Posterior cingulate gyrus (tissue), 11 donors: ENCODE measurements at regions not wholly inside any gene's neighbourhood (a gene's known extent, or its start where the extent isn't known, plus 50 kb on each side); places are given as distances from the start of the nearest gene placed in this dataset.
"Not testable (repeated sequence)": the region's sequence is repeated elsewhere in the genome, so short reads cannot be mapped to it uniquely, and the experiment has no call there.

Experiments
- DNase-seq, 10 donors: peaks; one replicate each; pipeline versions ENCODE4 v3.0.0 to v3.0.0-alpha.2; 2020 to 2021; ENCODE audit warnings: mixed read lengths in 3 of 10
- intact Hi-C: fragments of 100-400 bp; cut with DNase I; formaldehyde crosslinking; loops from one replicate; pipeline ENCODE4 v1.15.1; 2023

- intact Hi-C loops = no loop called here
Measured at GRCh38 chr1:215022204-215022603, 60.3 kb upstream of the KCNK2 start.

GRCh38 chr1:215022741-215023141 is 59.8 kb upstream of the KCNK2 start:
- intact Hi-C loops = no loop called here
- no peak for DNase-seq

More at GRCh38 chr1:215022204-215022603, 60.3 kb upstream of the KCNK2 start:
- DNase-seq = no peak

GRCh38 chr1:215023155-215023832 is 59.2 kb upstream of the KCNK2 start:
- DNase-seq = no peak
- intact Hi-C loops = no loop called here

- intact Hi-C loops = no loop called here
- no peak for DNase-seq
Measured at GRCh38 chr1:215028954-215029353, 53.6 kb upstream of the KCNK2 start.

- intact Hi-C loops, DNase-seq: not testable (repeated sequence)
Measured at GRCh38 chr1:215030581-215030980, 52.0 kb upstream of the KCNK2 start.

GRCh38 chr1:215031392-215031791 is 51.1 kb upstream of the KCNK2 start:
- DNase-seq = no peak
- intact Hi-C loops = no loop called here
